GM12878 (cell line): ENCODE measurements at regions not wholly inside any gene's neighbourhood (a gene's known extent, or its start where the extent isn't known, plus 50 kb on each side); places are given as distances from the start of the nearest gene placed in this dataset.

Experiments used
- BRCA1 ChIP-seq: IDR thresholded peaks from 2 replicates; pipeline ENCODE4 v1.6.1; 2011; ENCODE audit warnings: low read depth, low read length, improper control_type of control experiment
- EGR1 ChIP-seq, 2 experiments: IDR thresholded peaks; 1 replicate in 1 of 2; 2 replicates in 1 of 2; pipeline ENCODE4 v1.6.1; 2011 to 2012; ENCODE audit warnings: low read depth in 2 of 2, low read length in 2 of 2, borderline replicate concordance in 1 of 2, mild to moderate bottlenecking in 1 of 2, moderate library complexity in 1 of 2
- JUND ChIP-seq: IDR thresholded peaks from 2 replicates; pipeline ENCODE4 v1.6.1; 2012; ENCODE audit warnings: low read depth, mild to moderate bottlenecking, low read length, improper control_type of control experiment, moderate library complexity
- NR2C2 ChIP-seq: IDR thresholded peaks from 2 replicates; pipeline ENCODE4 v1.6.1; 2011; ENCODE audit warnings: borderline replicate concordance, low read depth; ENCODE audit not compliant: control insufficient read depth, insufficient read length
- POLR2A ChIP-seq: IDR thresholded peaks from 2 replicates; pipeline ENCODE4 v1.6.1; 2011; ENCODE audit warnings: low read depth, mild to moderate bottlenecking, low read length
- POLR2AphosphoS5 ChIP-seq: IDR thresholded peaks from 2 replicates; pipeline ENCODE4 v1.6.1; 2011; ENCODE audit warnings: mild to moderate bottlenecking, low read length, inconsistent platforms
- TAF1 ChIP-seq: IDR thresholded peaks from 2 replicates; pipeline ENCODE4 v1.6.1; 2011; ENCODE audit warnings: mild to moderate bottlenecking, low read depth, low read length, borderline replicate concordance
- ZBED1 ChIP-seq: IDR thresholded peaks from 2 replicates; pipeline ENCODE4 v1.6.1; 2016; ENCODE audit warnings: borderline replicate concordance
- TF ChIP-seq, protein P1 (sequence below): IDR thresholded peaks from 2 replicates; pipeline ENCODE4 v1.6.1; 2012; ENCODE audit warnings: low read depth, low read length, improper control_type of control experiment
- TF ChIP-seq, protein P2 (sequence below): IDR thresholded peaks from 2 replicates; pipeline ENCODE4 v1.6.1; 2012; ENCODE audit warnings: low read length, inconsistent platforms
- TF ChIP-seq, protein P3 (sequence below): IDR thresholded peaks from 2 replicates; pipeline ENCODE4 v1.6.1; 2011; ENCODE audit warnings: low read depth, low read length, improper control_type of control experiment, borderline replicate concordance
- TF ChIP-seq, protein P4 (sequence below), 3 experiments: IDR thresholded peaks in 2 of 3; conservative IDR thresholded peaks in 1 of 3; 2 replicates each; pipeline ENCODE4 v1.5.1; 2011; ENCODE audit warnings: low read depth in 3 of 3, low read length in 3 of 3, mild to moderate bottlenecking in 3 of 3, control low read depth in 2 of 3, moderate library complexity in 2 of 3, inconsistent platforms in 1 of 3, mixed read lengths in 1 of 3; ENCODE audit not compliant: control insufficient read depth in 2 of 3, insufficient read depth in 1 of 3; ENCODE audit errors: extremely low read depth in 1 of 3
- TF ChIP-seq, protein P5 (sequence below): IDR thresholded peaks from 2 replicates; pipeline ENCODE4 v1.6.1; 2012; ENCODE audit warnings: mild to moderate bottlenecking, low read depth, low read length

DNA sequence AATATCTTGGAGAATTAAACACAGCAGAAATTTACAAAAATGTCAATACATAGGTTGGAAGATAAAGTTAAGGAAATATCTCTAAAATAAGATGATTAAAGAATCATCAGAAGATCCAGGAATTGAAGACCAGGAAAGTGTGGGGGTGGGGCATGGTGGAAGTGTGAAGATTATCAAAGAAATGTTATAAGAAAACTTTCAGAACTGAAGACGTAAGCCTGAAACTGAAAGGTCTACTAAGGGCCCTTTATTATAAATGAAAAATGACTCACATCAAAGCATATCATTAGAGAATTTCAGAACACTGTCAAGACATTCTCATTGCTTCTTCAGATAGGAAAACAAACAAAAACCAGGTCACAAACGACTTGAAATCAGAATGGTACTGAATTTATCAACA, 92.4 kb upstream of the DPT start:
- TF ChIP-seq NR2C2 (no peak), POLR2A (no peak), POLR2AphosphoS5 (no peak), JUND (no peak), TAF1 (no peak), ZBED1 (no peak), EGR1 (IDR thresholded peaks at IDR 0.05; ENCODE audit: borderline replicate concordance in 1 of 2, low read depth in 2 of 2, low read length in 2 of 2) (no peak), BRCA1 (no peak)
- TF ChIP-seq, protein P1, sequence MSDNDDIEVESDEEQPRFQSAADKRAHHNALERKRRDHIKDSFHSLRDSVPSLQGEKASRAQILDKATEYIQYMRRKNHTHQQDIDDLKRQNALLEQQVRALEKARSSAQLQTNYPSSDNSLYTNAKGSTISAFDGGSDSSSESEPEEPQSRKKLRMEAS, result no peak
- TF ChIP-seq, protein P2, sequence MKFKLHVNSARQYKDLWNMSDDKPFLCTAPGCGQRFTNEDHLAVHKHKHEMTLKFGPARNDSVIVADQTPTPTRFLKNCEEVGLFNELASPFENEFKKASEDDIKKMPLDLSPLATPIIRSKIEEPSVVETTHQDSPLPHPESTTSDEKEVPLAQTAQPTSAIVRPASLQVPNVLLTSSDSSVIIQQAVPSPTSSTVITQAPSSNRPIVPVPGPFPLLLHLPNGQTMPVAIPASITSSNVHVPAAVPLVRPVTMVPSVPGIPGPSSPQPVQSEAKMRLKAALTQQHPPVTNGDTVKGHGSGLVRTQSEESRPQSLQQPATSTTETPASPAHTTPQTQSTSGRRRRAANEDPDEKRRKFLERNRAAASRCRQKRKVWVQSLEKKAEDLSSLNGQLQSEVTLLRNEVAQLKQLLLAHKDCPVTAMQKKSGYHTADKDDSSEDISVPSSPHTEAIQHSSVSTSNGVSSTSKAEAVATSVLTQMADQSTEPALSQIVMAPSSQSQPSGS, result no peak
- TF ChIP-seq, protein P3, sequence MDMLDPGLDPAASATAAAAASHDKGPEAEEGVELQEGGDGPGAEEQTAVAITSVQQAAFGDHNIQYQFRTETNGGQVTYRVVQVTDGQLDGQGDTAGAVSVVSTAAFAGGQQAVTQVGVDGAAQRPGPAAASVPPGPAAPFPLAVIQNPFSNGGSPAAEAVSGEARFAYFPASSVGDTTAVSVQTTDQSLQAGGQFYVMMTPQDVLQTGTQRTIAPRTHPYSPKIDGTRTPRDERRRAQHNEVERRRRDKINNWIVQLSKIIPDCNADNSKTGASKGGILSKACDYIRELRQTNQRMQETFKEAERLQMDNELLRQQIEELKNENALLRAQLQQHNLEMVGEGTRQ, result no peak
- TF ChIP-seq, protein P4, sequence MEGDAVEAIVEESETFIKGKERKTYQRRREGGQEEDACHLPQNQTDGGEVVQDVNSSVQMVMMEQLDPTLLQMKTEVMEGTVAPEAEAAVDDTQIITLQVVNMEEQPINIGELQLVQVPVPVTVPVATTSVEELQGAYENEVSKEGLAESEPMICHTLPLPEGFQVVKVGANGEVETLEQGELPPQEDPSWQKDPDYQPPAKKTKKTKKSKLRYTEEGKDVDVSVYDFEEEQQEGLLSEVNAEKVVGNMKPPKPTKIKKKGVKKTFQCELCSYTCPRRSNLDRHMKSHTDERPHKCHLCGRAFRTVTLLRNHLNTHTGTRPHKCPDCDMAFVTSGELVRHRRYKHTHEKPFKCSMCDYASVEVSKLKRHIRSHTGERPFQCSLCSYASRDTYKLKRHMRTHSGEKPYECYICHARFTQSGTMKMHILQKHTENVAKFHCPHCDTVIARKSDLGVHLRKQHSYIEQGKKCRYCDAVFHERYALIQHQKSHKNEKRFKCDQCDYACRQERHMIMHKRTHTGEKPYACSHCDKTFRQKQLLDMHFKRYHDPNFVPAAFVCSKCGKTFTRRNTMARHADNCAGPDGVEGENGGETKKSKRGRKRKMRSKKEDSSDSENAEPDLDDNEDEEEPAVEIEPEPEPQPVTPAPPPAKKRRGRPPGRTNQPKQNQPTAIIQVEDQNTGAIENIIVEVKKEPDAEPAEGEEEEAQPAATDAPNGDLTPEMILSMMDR (IDR thresholded peaks at IDR 0.05 in 2 of 3, conservative IDR thresholded peaks at IDR 0.05 in 1 of 3; ENCODE audit: control insufficient read depth in 2 of 3, extremely low read depth in 1 of 3, insufficient read depth in 1 of 3, low read depth in 3 of 3, low read length in 3 of 3), result no peak
- TF ChIP-seq, protein P5, sequence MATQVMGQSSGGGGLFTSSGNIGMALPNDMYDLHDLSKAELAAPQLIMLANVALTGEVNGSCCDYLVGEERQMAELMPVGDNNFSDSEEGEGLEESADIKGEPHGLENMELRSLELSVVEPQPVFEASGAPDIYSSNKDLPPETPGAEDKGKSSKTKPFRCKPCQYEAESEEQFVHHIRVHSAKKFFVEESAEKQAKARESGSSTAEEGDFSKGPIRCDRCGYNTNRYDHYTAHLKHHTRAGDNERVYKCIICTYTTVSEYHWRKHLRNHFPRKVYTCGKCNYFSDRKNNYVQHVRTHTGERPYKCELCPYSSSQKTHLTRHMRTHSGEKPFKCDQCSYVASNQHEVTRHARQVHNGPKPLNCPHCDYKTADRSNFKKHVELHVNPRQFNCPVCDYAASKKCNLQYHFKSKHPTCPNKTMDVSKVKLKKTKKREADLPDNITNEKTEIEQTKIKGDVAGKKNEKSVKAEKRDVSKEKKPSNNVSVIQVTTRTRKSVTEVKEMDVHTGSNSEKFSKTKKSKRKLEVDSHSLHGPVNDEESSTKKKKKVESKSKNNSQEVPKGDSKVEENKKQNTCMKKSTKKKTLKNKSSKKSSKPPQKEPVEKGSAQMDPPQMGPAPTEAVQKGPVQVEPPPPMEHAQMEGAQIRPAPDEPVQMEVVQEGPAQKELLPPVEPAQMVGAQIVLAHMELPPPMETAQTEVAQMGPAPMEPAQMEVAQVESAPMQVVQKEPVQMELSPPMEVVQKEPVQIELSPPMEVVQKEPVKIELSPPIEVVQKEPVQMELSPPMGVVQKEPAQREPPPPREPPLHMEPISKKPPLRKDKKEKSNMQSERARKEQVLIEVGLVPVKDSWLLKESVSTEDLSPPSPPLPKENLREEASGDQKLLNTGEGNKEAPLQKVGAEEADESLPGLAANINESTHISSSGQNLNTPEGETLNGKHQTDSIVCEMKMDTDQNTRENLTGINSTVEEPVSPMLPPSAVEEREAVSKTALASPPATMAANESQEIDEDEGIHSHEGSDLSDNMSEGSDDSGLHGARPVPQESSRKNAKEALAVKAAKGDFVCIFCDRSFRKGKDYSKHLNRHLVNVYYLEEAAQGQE, result no peak
